ENCODE measurements at regions not wholly inside any gene's neighbourhood (a gene's known extent, or its start where the extent isn't known, plus 50 kb on each side); places are given as distances from the start of the nearest gene placed in this dataset.

DNA sequence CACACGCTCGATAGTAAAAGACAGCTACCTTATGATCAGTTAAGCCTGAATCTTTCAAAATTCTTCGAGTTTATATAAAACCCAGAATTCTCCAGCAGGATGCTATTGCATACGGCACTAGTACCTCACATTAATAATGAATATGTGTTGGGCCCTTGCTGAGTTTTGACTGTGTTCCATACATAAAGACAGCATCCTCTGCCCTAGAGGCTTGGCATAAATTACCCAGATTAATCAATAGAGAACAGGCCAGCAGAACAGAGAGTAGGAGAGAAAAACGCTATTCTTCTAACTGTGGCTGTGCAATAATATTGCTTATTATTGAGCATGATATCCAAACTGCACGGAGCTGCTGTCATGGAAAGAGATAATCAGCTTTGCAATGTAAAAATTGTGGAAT lies 194.3 kb downstream of the SOX11 start:
- no peaks in the 10 kb centered on the region for H3K9me3 ChIP-seq (ENCODE audit: control insufficient read depth, low read depth, low read length)
- H3K27me3 ChIP-seq (ENCODE audit: insufficient read depth, low read length), result no peaks in the 10 kb centered on the region
- H4K8ac ChIP-seq (replicated peaks; ENCODE audit: insufficient read length, low read depth, low read length), result no peak overlapping the region
- H3T11ph ChIP-seq (ENCODE audit: low read length), result no peak overlapping the region
- no peak overlapping the region for H2BK5ac ChIP-seq (ENCODE audit: insufficient read length, low read length)
- H3K79me1 ChIP-seq (ENCODE audit: insufficient read depth, low read depth, low read length, poor library complexity, severe bottlenecking), result no peaks in the 10 kb centered on the region
- Mint-ChIP-seq H3K36me3 (ENCODE audit: insufficient read depth in 1 of 3, low read depth in 3 of 3) (peaks cover 0 to 8% (median 4%) of the 10 kb centered on the region in 3 experiments; a peak in 5 of 7 replicates), H3K4me1 (peaks cover 18 to 21% of the 10 kb centered on the region in 2 experiments), H3K4me3 (no peak overlapping the region), H3K9me3 (peaks cover 5 to 7% of the 10 kb centered on the region in 2 experiments; a peak in 4 of 5 replicates), H3K27me3 (ENCODE audit: low read depth) (no peaks in the 10 kb centered on the region), H3K27ac (peak overlapping the region in 1 of 3 experiments; percentile 57; a peak in 3 of 7 replicates)
- H3K27ac ChIP-seq (ENCODE audit: insufficient read length, low read depth, low read length), result no peak overlapping the region
- H3K9ac ChIP-seq (ENCODE audit: extremely low read depth, insufficient read length, low read length), result no peak overlapping the region
- no peak overlapping the region for H4K91ac ChIP-seq (ENCODE audit: insufficient read length, low read depth, low read length)
- H3K4ac ChIP-seq (ENCODE audit: low read depth, low read length), result no peak overlapping the region
- TF ChIP-seq, protein P1, sequence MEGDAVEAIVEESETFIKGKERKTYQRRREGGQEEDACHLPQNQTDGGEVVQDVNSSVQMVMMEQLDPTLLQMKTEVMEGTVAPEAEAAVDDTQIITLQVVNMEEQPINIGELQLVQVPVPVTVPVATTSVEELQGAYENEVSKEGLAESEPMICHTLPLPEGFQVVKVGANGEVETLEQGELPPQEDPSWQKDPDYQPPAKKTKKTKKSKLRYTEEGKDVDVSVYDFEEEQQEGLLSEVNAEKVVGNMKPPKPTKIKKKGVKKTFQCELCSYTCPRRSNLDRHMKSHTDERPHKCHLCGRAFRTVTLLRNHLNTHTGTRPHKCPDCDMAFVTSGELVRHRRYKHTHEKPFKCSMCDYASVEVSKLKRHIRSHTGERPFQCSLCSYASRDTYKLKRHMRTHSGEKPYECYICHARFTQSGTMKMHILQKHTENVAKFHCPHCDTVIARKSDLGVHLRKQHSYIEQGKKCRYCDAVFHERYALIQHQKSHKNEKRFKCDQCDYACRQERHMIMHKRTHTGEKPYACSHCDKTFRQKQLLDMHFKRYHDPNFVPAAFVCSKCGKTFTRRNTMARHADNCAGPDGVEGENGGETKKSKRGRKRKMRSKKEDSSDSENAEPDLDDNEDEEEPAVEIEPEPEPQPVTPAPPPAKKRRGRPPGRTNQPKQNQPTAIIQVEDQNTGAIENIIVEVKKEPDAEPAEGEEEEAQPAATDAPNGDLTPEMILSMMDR (conservative IDR thresholded peaks at IDR 0.05), result no peak
- H2BK12ac ChIP-seq (ENCODE audit: insufficient read length, low read depth, low read length), result no peak overlapping the region
- H3K14ac ChIP-seq (ENCODE audit: insufficient read depth, low read length), result no peak overlapping the region
- H3K4me2 ChIP-seq (ENCODE audit: insufficient read depth, insufficient read length, low read length), result no peak overlapping the region
- no peak overlapping the region for H3K56ac ChIP-seq (ENCODE audit: insufficient read length, low read depth, low read length)
- WGBS (ENCODE audit: extremely low coverage, insufficient read length, low lambda C conversion rate), result no CpG with 5 or more reads among the region's 6 CpGs
- no peak overlapping the region for H2AFZ ChIP-seq (ENCODE audit: low read length)
- no peak overlapping the region for H4K5ac ChIP-seq (ENCODE audit: insufficient read length, low read depth, low read length)
- H2AK5ac ChIP-seq (ENCODE audit: insufficient read length, low read length), result no peak overlapping the region
- no peak overlapping the region for H3K18ac ChIP-seq (ENCODE audit: insufficient read length, low read depth, low read length)
- H4K20me1 ChIP-seq (ENCODE audit: control insufficient read depth, insufficient read depth, insufficient read length), result no peaks in the 10 kb centered on the region
- no peaks in the 10 kb centered on the region for H3K23me2 ChIP-seq (ENCODE audit: insufficient read length, low read depth, low read length, poor library complexity, severe bottlenecking)
- no peak overlapping the region for H2BK15ac ChIP-seq (ENCODE audit: low read depth, low read length)
- H2BK20ac ChIP-seq (ENCODE audit: low read depth, low read length, poor library complexity, severe bottlenecking), result no peak overlapping the region
- H3K4me1 ChIP-seq (ENCODE audit: insufficient read depth, low read length), result peaks cover 3% of the 10 kb centered on the region; the same call in 1 of the 2 replicates
- no peak overlapping the region for H2BK120ac ChIP-seq (ENCODE audit: low read depth, low read length, poor library complexity, severe bottlenecking)
- H3K23ac ChIP-seq (ENCODE audit: insufficient read length, low read depth, low read length), result no peak overlapping the region
- DNase-seq, result no peak
- H3K79me2 ChIP-seq (ENCODE audit: insufficient read depth, low read length), result no peaks in the 10 kb centered on the region

Measured in H9 (cell line).